GM21515 (cell line): ENCODE measurements at regions not wholly inside any gene's neighbourhood (a gene's known extent, or its start where the extent isn't known, plus 50 kb on each side); places are given as distances from the start of the nearest gene placed in this dataset.

Experiments
- ATAC-seq: cut with Tn5 transposase; IDR thresholded peaks from one replicate; pipeline ENCODE4 v1.9.1; 2021; ENCODE audit not compliant: unreplicated experiment

- ATAC-seq, result no peak
Measured at GRCh38 chr14:71588576-71589215, 343.5 kb upstream of the RGS6 start.

- no peak for ATAC-seq
Measured at GRCh38 chr14:71589609-71590008, 342.6 kb upstream of the RGS6 start.

GRCh38 chr14:71590131-71590530 lies 342.1 kb upstream of the RGS6 start:
- ATAC-seq, result no peak

GRCh38 chr14:71591231-71591630 lies 341.0 kb upstream of the RGS6 start:
- no peak for ATAC-seq

GRCh38 chr14:71591929-71592328 lies 340.3 kb upstream of the RGS6 start:
- no peak for ATAC-seq

- ATAC-seq, result no peak
Measured at GRCh38 chr14:71592361-71592760, 339.9 kb upstream of the RGS6 start.

- ATAC-seq, result no peak
Measured at GRCh38 chr14:71593966-71594365, 338.3 kb upstream of the RGS6 start.

- ATAC-seq, result no peak
Measured at GRCh38 chr14:71594821-71595220, 337.4 kb upstream of the RGS6 start.

- ATAC-seq, result no peak
Measured at GRCh38 chr14:71595441-71595840, 336.8 kb upstream of the RGS6 start.

GRCh38 chr14:71597287-71597920 lies 334.8 kb upstream of the RGS6 start:
- ATAC-seq, result peak; percentile 29

- ATAC-seq, result peak; percentile 80
Measured at GRCh38 chr14:71597955-71598660, 334.1 kb upstream of the RGS6 start.

GRCh38 chr14:71600309-71600708 lies 331.9 kb upstream of the RGS6 start:
- no peak for ATAC-seq

- ATAC-seq, result no peak
Measured at GRCh38 chr14:71602524-71602923, 329.7 kb upstream of the RGS6 start.

- ATAC-seq, result no peak
Measured at GRCh38 chr14:71604231-71604630, 328.0 kb upstream of the RGS6 start.

GRCh38 chr14:71606064-71606463 lies 326.2 kb upstream of the RGS6 start:
- ATAC-seq, result no peak

GRCh38 chr14:71606575-71606974 lies 325.7 kb upstream of the RGS6 start:
- no peak for ATAC-seq

GRCh38 chr14:71607056-71607455 lies 325.2 kb upstream of the RGS6 start:
- no peak for ATAC-seq

GRCh38 chr14:71610149-71610548 lies 322.1 kb upstream of the RGS6 start:
- no peak for ATAC-seq

- no peak for ATAC-seq
Measured at GRCh38 chr14:71610797-71611196, 321.4 kb upstream of the RGS6 start.

GRCh38 chr14:71613168-71613567 lies 319.1 kb upstream of the RGS6 start:
- ATAC-seq, result no peak

GRCh38 chr14:71616013-71616412 lies 316.2 kb upstream of the RGS6 start:
- no peak for ATAC-seq

GRCh38 chr14:71618047-71618446 lies 314.2 kb upstream of the RGS6 start:
- ATAC-seq, result no peak
